Left cardiac atrium (tissue), 4 donors: ENCODE measurements at regions not wholly inside any gene's neighbourhood (a gene's known extent, or its start where the extent isn't known, plus 50 kb on each side); places are given as distances from the start of the nearest gene placed in this dataset.

Experiments used
- ATAC-seq, 2 donors: fragments of 200-7000 bp; cut with Tn5 transposase; one replicate each; pipeline ENCODE4 v1.9.1; 2020; ENCODE audit warnings: mild to moderate bottlenecking in 2 of 2, moderate library complexity in 2 of 2
- DNase-seq: peaks from one replicate; pipeline ENCODE4 v3.0.0-alpha.2; 2020
- intact Hi-C, 2 donors: fragments of 100-400 bp; cut with DNase I; formaldehyde crosslinking; loops; one replicate each; pipeline versions ENCODE4 v1.14.1 to v1.15.1; 2022 to 2023
- donor health status: DM: no; HTN: yes; CAD: no.
- donor health status: DM: no; HTN: yes; CAD: no; lungs with severe emphysema.
- donor health status: DM: yes; HTN: yes; CAD: no.
- donor health status: Dilated cardiomyopathy.

DNA sequence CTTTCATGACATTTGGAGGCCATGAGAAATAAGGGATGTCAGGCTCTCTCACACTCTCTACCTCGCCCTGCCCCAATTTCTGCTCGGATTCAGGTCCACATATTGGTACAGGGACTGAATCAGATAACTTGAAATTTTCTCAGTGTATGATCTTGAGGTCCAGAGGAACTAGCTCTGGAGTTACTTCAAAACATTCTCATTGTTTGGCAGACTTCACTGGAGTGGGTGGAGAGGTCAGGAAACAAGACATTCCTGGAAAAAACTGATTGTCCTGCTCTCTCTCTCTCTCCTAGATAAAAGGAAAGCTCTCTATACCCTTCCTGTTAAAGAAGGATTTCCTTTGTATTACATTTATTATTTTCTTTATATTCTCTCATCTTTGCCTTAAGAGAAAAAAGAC lies 428.1 kb upstream of the DACH1 start:
- intact Hi-C loops = no loop called here
- ATAC-seq = peak in 1 of 2 donors; percentile 44
- DNase-seq = no peak

DNA sequence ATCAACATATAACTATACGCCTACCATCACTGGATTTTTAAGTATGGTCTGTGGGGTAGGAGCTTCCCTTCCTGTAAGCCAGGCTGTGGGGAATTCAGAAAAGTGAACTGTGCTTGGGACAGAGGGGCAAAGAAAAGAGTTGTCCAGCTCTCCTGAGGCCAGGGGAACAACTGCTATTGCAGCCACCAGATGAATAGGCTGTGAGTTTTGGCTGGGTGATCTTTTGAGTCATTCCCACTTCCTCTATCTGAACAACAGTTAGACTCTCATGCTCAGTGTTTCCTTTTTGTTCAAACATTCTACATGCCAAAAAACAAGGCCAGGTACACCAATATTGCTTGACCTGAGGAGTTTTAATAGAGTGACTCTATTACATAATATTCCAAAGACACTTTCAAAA lies 426.2 kb upstream of the DACH1 start:
- DNase-seq = no peak

DNA sequence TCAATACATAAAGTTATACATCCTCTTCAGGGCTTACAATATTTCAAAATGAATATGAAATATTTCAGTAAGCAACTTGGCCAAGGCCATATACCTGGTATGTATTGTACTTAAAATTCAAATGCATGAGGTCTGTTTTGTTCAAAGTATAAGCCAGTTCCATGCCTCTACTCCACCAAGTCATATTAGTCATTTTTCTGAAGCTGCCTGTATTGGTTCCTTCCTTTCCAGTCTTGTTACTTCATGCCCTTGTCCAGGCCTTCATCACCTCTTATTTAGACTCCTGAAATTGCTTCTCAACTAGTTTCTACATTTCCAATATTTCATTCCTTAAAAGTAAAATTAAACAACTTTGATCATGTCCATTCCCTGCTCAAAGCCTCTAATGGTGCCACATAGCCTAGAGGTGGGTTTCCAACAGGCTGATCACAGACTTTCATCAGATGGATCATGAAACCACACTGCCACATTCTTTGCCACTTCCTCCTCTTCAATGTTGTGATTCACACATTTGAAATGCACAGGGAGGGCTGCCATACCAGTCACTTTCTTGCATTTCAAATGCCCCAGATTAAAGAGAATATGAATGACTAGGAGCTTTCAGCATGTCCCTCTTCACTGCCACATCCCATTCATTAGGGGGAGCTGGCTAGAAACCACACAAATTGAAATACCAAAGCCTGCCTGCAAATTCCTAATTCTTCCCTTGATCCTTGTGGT lies 424.1 kb upstream of the DACH1 start:
- intact Hi-C loops = no loop called here
- DNase-seq (no peak), ATAC-seq (no peak)

More for the DNA sequence above, 426.2 kb upstream of the DACH1 start:
- ATAC-seq = no peak
- intact Hi-C loops = no loop called here

DNA sequence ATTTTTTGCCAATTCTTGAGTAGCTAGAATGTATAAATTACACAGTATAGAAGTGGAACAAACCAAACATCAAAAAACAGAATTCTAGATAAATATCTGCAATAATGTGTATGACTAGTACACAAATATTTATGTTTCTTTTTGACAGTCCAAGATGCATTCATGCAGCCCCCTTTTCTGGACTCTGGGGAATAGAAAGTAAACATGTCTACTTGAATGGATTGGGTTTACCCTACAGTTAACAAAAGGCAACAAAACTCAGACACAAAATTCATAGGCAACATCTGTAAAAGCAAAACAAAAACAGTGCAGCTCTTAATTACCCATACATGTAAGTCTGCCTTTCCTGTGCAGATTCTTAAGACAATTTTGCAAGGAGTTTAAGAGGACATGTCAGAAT lies 419.4 kb upstream of the DACH1 start:
- intact Hi-C loops = no loop called here
- ATAC-seq (no peak), DNase-seq (no peak)

DNA sequence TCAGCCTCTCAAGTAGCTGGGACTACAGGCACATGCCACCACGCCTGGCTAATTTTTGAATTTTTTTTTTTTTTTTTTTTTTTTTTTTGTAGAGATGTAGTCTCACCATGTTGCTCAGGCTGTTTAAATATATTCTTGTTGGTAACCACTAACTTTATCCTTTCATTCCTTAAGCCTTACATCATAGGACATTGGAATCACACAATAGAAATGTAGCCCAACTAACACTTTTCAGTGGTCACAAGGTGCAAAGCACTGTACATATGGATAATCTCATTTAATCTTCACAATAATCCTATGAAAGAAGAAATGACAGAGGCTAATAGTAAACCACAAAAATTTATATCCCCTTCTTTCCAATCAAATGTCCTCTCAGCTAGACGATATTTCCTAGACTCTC lies 417.8 kb upstream of the DACH1 start:
- intact Hi-C loops = no loop called here
- DNase-seq (no peak), ATAC-seq (no peak)

DNA sequence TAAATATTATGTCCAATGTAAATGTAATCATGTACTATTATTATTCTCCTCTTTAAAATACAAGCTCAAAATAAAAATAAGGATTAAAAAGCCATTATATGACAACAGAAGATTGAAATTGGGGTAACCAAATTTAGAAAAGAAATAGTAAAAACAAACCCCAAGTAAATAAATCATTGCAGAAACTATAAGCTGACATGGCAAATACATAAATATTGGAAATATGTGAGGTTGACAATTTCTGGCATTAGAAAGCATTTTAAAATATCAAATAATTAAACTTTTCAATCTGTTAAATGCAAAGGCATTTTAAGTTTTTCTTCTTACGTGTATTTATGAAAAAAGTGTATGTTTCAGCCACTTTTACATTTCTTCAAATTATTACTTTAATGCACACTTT lies 394.7 kb upstream of the DACH1 start:
- intact Hi-C loops = no loop called here
- DNase-seq (no peak), ATAC-seq (no peak)

DNA sequence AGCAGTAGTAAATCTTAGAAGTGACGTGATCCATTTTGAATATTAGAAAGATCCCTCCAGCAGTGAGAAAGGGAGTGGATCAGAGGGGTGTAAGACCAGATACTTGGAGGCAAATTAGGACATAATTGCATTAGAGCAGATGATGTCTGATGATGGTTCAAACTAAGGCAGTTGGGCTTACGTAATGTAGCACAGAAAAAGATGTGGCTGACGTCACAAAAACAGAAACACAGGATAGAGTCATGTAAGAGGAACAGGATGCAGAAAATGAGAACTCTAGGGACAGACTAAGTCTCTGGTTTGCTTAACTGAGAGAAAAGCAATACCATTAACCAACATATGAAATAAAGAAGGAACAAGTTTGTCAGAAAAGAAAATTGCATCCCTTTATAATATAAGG lies 392.5 kb upstream of the DACH1 start:
- no peak for DNase-seq
- no peak for ATAC-seq
- intact Hi-C loops = no loop called here

DNA sequence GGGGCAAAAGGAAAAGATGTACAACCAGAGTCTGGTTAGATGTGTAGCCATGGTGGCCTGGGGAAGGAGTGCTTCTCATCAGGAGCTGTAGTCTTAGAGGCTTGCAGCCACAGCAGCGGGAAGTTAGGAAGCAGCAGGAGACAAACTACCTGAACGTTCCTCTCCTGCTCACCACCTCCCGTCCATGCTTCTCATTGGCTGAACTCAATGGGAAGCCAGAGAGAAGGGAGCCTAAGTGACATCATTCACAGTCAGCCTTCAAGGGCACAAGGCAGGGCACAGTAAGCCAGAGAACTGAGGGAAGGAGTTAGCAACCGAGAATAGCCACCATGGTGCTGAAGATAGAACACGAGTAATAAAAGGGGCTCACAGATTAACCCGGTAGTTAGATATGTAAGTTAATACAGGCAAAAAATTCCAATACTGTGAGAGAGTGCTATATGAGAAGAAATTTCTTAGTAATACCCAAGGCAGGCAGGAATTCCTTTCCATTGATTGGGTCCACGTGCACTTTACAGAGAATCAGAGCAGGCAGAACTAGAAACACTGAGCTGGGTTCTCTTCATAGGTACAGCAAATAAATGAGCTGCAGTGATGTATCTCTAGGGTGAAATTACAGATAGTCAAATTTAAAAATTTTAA lies 391.5 kb upstream of the DACH1 start:
- ATAC-seq = no peak
- intact Hi-C loops = no loop called here
- no peak for DNase-seq

DNA sequence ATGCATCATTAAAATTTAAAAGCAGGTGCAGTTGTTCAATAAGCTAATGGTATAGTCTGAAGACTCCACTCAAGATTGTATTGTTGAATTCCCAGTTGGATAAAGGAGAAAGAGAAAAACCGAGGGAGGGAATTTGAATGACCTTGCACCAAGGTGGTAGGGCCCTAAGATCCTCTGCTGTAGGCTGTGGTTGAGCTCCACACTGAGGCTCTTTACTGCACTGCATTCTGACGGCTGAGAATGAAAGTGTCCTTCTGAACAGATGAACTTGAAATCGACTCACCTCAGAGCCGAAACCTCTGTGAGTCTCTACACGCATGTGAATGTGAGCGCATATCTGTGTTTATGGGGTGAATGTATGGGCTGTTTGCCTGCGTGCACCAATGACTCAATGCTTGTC lies 388.9 kb upstream of the DACH1 start:
- DNase-seq (no peak), ATAC-seq (peak in 1 of 2 donors; percentile 38)
- intact Hi-C loops = no loop called here

DNA sequence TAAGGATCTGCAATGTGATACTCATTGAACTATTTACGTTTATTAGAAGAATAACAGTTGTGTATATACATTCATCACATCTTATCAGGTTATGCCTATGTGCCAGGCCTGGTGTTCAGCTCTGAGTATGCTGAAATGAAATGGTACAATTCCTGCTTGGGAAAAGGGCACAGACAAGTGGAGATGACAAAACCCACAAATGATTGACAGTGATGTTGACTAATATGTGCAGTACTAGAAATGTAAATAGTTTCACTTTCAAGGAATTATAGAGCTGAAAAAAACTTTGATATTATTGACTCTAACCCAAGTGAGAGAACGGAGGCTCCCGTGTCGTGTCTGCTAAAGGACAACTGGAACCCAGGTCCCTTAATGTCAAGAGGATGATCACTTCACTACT lies 386.8 kb upstream of the DACH1 start:
- DNase-seq = no peak
- no peak for ATAC-seq
- intact Hi-C loops = no loop called here

DNA sequence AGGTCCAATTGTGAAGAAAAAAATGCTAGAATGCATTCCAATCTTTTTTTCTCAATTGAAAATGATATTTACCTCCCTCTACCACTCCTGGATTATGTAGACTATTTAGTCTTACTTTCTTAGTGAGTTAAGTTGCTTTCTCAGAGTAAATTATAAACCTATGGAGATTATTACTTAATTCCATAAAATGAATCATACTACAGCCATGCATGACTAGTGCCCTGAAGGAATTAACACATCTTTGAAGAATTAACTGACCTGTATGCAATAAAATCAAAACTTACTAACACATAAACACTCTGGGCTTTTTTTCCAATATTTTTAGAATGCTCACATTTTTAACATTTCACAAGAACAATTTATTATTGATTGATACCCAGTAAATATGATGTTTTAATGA lies 379.4 kb upstream of the DACH1 start:
- intact Hi-C loops = no loop called here
- DNase-seq (no peak), ATAC-seq (no peak)

DNA sequence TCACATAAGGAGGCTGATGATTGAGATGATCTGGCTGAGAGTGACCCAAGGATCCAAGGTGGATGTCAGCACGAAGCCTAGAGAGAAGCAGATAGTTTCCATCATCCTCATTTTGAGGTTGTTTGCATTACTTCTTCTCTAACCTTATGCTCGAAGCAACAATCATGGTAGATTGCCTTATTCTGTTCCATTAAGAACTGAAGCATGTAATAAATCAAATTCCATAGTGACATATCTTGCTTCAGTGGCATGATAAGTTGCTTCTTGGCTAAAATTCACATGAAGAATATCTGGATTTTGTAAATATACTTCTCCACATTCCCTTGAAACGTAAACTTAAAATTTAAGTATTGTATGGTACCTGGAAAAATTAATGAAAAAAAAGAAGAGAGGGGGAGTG lies 377.8 kb upstream of the DACH1 start:
- DNase-seq = no peak
- ATAC-seq = no peak
- intact Hi-C loops = no loop called here

DNA sequence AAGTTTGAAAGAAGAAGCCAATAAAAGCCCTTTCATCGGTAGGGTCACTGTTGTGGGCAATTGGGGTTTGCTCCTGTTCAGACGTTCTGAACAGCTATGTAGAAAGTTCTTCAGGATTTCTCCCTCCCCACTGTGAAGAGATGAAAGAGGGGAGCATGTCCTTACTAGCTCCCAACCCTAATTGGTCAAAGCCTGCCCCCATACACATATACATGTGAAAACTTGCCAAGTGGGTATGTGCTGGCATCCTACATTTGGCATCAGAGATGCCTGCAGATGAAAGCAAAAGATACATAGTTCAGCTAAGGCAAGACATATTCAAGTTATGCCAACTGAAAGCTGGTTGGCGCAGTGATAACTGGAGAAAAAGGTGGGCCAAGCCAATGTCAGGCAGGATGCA lies 363.1 kb upstream of the DACH1 start:
- DNase-seq = no peak
- no peak for ATAC-seq
- intact Hi-C loops = no loop called here

DNA sequence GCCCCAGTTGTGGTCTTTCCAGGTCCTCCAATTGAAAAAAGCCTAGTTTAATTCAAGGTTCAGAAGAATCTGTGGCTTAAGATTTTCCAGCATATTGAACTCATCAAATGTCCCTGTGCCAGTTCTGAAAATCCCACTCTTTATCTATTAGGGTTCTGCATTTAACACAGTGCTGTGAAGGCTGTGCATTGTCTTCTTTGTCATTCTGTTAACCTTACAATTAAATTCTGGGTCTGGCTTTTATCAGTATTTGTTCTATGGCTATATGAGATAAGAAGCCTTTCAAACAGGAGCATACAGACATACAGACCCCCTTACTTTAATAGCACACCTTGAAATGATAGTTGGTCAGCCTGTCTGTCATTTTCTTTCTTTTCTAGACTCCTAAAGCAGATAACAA lies 362.1 kb upstream of the DACH1 start:
- ATAC-seq = no peak
- no peak for DNase-seq
- intact Hi-C loops = no loop called here

DNA sequence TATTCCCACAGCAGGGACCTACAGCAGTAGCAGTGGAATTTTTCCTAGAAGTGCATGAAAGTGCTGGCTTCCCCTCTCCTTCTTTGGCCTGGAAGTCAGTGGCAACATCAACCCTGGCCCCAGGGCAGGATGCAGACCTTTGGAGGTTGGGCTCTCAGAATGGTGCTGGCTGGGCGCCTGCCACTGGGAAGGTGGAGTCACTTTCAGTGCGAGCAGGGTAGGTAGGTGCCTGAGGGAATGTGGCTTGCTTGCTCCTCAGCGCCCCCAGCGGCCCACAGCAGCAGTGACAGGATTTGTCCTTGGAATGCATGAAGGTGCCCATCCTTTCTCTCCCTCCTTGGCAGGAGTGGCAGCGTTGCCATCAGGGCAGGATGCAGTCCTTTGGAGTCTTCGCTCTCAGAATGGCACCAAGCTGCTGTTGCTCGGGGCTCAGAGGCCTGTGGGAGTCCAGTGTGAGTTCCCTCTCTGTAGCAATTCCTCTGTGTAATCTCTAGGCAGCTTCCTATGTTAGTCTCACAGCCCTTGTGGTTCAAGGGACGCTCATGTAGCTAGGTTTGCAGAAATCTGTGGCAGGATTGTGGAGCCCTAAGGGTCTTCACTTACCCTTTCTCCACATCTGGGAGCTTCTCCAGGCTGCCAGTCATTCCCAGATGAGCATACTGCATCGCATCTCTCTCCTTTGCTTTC lies 354.4 kb upstream of the DACH1 start:
- ATAC-seq = no peak

DNA sequence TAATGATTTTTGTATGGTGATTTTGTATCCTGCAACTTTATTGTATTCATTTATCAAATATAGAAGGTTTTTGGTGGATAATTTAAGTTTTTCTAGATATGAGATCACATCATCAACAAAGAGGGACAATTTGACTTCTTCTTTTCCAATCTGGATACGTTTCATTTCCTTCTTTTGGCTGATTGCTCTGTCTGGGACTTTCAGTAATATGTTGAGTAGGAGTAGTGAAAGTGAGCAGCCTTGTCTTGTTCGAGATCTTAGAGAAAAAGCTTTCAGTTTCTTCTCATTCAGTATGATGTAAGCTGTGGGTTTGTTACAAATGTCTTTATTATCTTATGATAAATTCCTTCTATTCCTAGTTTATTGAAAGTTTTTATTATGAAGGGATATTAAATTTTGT lies 352.0 kb upstream of the DACH1 start:
- DNase-seq = no peak
- intact Hi-C loops = no loop called here
- no peak for ATAC-seq

More for the DNA sequence above, 354.4 kb upstream of the DACH1 start:
- intact Hi-C loops = no loop called here
- peak; percentile 18 for DNase-seq

DNA sequence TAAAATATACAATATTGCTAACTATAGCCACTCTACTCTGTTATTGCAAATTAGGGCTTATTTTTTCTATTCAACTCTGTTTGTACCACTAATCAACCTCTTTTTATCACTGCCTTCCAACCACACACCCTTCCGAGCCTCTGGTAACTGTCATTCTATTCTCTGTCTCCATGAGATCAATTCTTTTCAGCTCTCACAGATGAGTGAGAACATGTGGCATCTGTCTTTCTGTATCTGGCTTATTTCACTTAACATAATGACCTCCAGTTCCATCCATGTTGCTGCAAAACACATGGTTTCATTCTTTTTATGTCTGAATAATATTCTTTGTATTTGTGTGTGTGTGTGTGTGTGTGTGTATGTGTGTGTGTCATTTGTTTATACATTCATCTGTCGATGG lies 350.1 kb upstream of the DACH1 start:
- DNase-seq (no peak), ATAC-seq (no peak)
- intact Hi-C loops = no loop called here

DNA sequence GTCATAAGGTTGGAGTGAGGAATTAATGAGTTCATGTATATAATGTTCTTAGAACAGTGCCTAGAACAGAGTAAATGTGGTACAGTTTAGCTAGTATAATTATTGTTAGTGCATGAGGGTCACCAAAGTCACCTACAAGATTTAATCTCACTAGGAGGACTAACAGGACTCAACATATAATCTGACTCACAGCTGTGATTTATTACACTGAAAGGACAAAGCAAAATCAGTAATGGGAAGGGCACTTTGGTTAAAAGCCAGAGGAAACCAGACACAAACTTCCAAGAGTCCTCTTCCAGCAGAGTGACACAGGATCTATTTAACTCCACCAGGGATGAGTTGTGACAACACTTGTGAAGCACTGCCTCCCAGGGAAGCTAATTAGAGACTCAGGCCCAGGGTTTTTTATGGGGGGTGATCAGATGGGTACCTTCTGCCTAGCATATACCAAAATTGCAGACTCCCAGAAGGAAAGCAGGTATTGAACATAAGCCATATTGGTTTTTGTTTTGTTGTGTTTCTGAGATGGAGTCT lies 341.2 kb upstream of the DACH1 start:
- no peak for DNase-seq
- ATAC-seq = no peak
- intact Hi-C loops = no loop called here

DNA sequence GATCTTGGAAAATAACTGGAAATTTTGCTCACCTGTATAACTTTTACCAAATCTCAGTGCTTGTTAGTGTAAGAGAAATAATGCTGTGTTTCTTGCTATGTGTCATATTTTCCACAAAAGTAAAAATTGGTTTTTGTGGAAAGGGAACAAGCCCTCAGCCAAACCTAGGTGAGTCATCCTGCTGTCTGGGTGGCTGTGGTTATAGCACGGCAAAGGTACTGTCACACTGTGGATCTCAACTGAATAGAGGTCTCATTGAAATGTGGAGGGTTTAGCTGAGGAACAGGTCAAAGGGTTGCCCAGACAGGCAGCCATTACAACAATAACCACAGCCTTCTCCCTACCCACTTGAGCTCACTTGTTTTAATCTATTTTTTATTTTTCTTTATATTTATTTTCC lies 338.8 kb upstream of the DACH1 start:
- ATAC-seq (no peak), DNase-seq (no peak)
- intact Hi-C loops = no loop called here

DNA sequence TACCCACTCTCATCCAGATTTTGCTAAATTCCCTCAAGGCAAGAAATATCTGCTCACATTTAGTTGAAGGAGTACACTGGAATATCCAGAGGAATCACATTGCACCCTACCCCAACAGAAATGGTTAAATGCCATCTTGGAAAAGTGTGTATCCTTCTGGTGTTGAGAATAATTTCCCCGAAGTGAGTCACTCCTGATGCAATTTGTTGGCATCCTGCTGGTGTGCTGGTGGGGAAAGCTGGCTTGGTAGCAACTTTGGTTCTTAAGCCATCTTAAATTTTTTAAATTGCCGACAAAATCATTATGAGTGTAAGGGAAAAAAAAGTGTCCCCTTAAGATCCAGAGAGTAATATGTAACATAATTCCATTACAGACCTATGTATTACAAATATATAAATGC lies 337.3 kb upstream of the DACH1 start:
- no peak for ATAC-seq
- intact Hi-C loops = no loop called here

DNA sequence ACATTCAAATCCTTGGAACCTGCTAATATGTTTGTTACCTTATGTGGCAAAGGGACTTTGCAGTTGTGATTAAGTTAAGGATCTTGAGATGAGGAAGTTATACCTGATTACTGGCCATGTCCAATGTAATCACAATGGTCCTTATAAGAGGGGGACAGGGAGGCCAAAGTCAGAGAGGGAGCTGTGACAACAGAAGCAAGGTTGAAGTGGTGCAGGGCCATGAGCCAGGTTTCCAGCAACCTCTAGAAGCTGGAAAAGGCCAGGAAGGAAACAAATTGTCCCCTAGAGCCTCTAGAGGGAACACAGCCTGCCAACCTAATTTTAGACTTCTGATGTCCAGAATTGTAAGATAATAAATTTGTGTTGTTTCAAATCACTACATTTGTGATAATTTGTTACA lies 334.7 kb upstream of the DACH1 start:
- intact Hi-C loops = no loop called here
- ATAC-seq (no peak), DNase-seq (no peak)

More for the DNA sequence above, 337.3 kb upstream of the DACH1 start:
- no peak for DNase-seq
